Fibroblast of the aortic adventitia (primary cell): ENCODE measurements at regions not wholly inside any gene's neighbourhood (a gene's known extent, or its start where the extent isn't known, plus 50 kb on each side); places are given as distances from the start of the nearest gene placed in this dataset.

Experiments used
- DNase-seq: peaks from one replicate; pipeline ENCODE4 v3.0.0-alpha.2; 2010; ENCODE audit warnings: low read depth
- H3K4me3 ChIP-seq: 2 replicates; pipeline ENCODE4 v1.5.1; 2011; ENCODE audit warnings: low read depth, mild to moderate bottlenecking, control low read depth, low read length, moderate library complexity
- CTCF ChIP-seq: IDR thresholded peaks from 2 replicates; pipeline ENCODE4 v1.5.1; 2011; ENCODE audit warnings: mild to moderate bottlenecking, low read length, control low read depth, inconsistent platforms; ENCODE audit not compliant: insufficient read depth

GRCh38 chr12:45547822-45548221 lies 181.7 kb upstream of the ARID2 start:
- H3K4me3 ChIP-seq = no peak overlapping the region
- DNase-seq = peak; percentile 45
- peak; percentile 41 for TF ChIP-seq CTCF

- DNase-seq = no peak
- no peak overlapping the region for H3K4me3 ChIP-seq
- TF ChIP-seq CTCF = no peak
Measured at GRCh38 chr12:45548426-45548825, 181.1 kb upstream of the ARID2 start.

DNA sequence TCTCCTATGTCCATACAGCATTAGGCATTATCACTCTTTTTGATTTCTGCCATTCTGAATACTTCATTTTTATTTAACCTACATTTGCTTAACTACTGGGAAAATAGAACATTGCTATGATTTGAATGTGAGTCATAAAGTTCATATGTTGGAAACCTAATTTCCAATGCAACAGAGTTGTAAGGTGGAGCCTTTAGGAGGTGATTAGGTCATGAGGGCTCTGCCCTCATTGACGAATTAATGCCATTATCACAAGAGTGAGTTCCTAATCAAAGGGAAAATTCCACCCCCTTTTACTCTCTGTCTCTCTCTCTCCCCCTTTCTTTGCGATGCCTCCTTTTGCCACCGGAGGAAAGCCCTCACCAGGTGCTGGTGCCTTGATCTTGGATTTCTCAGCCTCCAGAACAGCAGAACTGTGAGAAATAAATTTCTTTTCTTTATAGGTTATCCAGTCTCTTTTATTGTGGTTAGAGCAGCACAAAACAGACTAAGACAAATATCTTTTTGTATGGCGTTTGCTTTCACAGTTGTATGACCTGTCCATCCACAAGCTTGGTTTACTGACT lies 180.1 kb upstream of the ARID2 start:
- no peak for TF ChIP-seq CTCF
- DNase-seq = no peak
- no peak overlapping the region for H3K4me3 ChIP-seq

GRCh38 chr12:45553204-45553603 lies 176.3 kb upstream of the ARID2 start:
- no peak overlapping the region for H3K4me3 ChIP-seq
- no peak for TF ChIP-seq CTCF
- no peak for DNase-seq

DNA sequence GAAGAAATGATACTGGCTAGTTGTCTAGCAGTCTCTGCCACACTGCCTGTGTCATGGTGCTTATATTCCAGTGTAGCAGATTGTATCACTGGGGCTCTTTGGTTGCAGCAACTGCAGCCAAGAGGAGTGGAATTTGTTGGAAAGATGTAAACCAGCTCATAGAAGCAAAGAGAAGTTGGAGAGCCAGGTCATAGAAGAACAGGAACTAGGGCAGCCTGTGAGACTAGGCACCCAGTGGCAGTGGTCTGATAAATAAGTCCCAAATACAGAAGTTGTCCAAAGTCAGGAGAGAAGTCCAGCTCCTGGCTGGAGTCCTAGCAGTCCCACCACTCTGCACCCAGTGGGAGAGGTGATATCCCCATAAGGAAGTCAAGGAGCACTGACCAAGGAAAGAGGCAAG lies 172.5 kb upstream of the ARID2 start:
- TF ChIP-seq CTCF = no peak
- DNase-seq = no peak
- no peak overlapping the region for H3K4me3 ChIP-seq

GRCh38 chr12:45558353-45558752 lies 171.2 kb upstream of the ARID2 start:
- H3K4me3 ChIP-seq = no peak overlapping the region
- no peak for TF ChIP-seq CTCF
- DNase-seq = no peak

- H3K4me3 ChIP-seq = no peak overlapping the region
- no peak for TF ChIP-seq CTCF
- no peak for DNase-seq
Measured at GRCh38 chr12:45559537-45559936, 170.0 kb upstream of the ARID2 start.
